Thyroid gland (tissue), 4 donors: ENCODE measurements at regions not wholly inside any gene's neighbourhood (a gene's known extent, or its start where the extent isn't known, plus 50 kb on each side); places are given as distances from the start of the nearest gene placed in this dataset.

Experiments
- DNase-seq, 2 donors: peaks; one replicate each; pipeline ENCODE4 v3.0.0-alpha.2; 2019
- H3K27ac ChIP-seq, 3 donors: fragments of 200-600 bp; sonication (generic); 1 replicate in 2 of 3; 2 replicates in 1 of 3; pipeline ENCODE4 v1.5.1; 2016 to 2019; ENCODE audit warnings: mild to moderate bottlenecking in 1 of 3, moderate library complexity in 1 of 3
- H3K27me3 ChIP-seq: fragments of 200-600 bp; sonication (generic); one replicate; pipeline ENCODE4 v1.5.1; 2019
- H3K36me3 ChIP-seq, 2 donors: fragments of 200-600 bp; sonication (generic); one replicate each; pipeline ENCODE4 v1.5.1; 2016 to 2019
- H3K4me1 ChIP-seq, 2 donors: fragments of 200-600 bp; sonication (generic); one replicate each; pipeline ENCODE4 v1.5.1; 2017 to 2019
- H3K4me3 ChIP-seq, 3 donors: fragments of 200-600 bp; sonication (generic); replicated peaks in 1 of 3; 1 replicate in 2 of 3; 2 replicates in 1 of 3; pipeline ENCODE4 v1.5.1; 2016; ENCODE audit warnings: mild to moderate bottlenecking in 1 of 3
- H3K9me3 ChIP-seq: fragments of 200-600 bp; sonication (generic); one replicate; pipeline ENCODE4 v1.5.1; 2017
- POLR2A ChIP-seq, 2 donors: fragments of 450-650 bp; IDR thresholded peaks; one replicate each; pipeline ENCODE4 v1.6.1; 2017; ENCODE audit warnings: antibody characterized with exemption in 2 of 2, mild to moderate bottlenecking in 2 of 2, moderate library complexity in 1 of 2
- WGBS, 2 donors: methylation state at CpG; one replicate each; pipeline ENCODE4 v1.1.5; 2017; 5-methylcytosine and 5-hydroxymethylcytosine counted together
- intact Hi-C: fragments of 100-400 bp; cut with DNase I; formaldehyde crosslinking; loops from one replicate; pipeline ENCODE4 v1.15.1; 2023
- TF ChIP-seq, protein P1 (sequence below), 6 experiments: fragments of 200-600 bp in 3 of 6; fragments of 450-650 bp in 3 of 6; sonication (generic) in 3 of 6; IDR thresholded peaks; one replicate each; pipeline ENCODE4 v1.5.1; 2016 to 2019; ENCODE audit warnings: antibody characterized with exemption in 6 of 6, mild to moderate bottlenecking in 2 of 6, inconsistent platforms in 1 of 6, moderate library complexity in 1 of 6

DNA sequence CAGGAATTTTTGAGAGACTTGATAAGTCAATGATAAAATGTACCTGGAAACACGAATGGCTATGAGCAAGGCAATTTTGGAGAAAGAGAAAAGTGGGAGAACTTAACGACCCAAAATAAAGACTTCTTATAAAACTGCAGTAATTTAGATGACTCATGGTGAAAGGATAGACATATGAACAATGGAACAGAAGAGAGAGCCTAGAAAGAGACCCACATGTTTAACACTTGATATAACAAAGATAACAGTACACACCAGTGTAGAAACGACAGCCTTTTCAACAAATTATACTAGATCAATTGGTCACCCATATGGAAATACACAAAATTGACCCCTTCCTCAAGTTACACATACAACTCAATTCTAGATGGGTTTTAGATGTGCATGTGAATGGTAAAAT is 117.5 kb upstream of the GALNT2 start:
- DNase-seq = no peak
- H3K9me3 ChIP-seq = no peaks in the 10 kb centered on the region
- no peak overlapping the region for H3K4me3 ChIP-seq
- TF ChIP-seq POLR2A (IDR thresholded peaks at IDR 0.05) = no peak
- TF ChIP-seq, protein P1, sequence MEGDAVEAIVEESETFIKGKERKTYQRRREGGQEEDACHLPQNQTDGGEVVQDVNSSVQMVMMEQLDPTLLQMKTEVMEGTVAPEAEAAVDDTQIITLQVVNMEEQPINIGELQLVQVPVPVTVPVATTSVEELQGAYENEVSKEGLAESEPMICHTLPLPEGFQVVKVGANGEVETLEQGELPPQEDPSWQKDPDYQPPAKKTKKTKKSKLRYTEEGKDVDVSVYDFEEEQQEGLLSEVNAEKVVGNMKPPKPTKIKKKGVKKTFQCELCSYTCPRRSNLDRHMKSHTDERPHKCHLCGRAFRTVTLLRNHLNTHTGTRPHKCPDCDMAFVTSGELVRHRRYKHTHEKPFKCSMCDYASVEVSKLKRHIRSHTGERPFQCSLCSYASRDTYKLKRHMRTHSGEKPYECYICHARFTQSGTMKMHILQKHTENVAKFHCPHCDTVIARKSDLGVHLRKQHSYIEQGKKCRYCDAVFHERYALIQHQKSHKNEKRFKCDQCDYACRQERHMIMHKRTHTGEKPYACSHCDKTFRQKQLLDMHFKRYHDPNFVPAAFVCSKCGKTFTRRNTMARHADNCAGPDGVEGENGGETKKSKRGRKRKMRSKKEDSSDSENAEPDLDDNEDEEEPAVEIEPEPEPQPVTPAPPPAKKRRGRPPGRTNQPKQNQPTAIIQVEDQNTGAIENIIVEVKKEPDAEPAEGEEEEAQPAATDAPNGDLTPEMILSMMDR (IDR thresholded peaks at IDR 0.05) = no peak
- 77 to 82% methylated on average over 3 of the region's 3 CpGs for WGBS, 2 donors
- no peak overlapping the region for H3K27ac ChIP-seq
- H3K4me1 ChIP-seq = no peaks in the 10 kb centered on the region
- intact Hi-C loops = no loop called here
- H3K36me3 ChIP-seq = no peaks in the 10 kb centered on the region
- H3K27me3 ChIP-seq = no peaks in the 10 kb centered on the region

DNA sequence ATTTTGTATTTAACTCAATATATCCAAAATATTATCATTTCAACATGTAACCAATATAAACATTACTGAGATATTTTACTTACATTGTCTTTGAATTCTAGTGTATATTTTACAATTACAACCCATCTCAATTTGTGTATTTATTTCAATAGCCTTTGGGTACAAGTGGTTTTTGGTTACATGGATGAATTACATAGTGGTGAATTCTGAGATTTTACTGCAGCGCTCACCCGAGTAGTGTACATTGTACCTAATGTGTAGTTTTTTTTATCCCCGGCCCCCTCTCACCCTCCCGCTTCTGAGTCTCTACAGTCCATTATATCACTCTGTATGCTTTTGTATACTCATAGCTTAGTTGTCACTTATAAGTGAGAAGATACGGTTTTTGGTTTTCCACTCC is 117.0 kb upstream of the GALNT2 start:
- no peaks in the 10 kb centered on the region for H3K36me3 ChIP-seq
- H3K9me3 ChIP-seq = no peaks in the 10 kb centered on the region
- no peak for DNase-seq
- no peaks in the 10 kb centered on the region for H3K27me3 ChIP-seq
- intact Hi-C loops = no loop called here
- no peak overlapping the region for H3K27ac ChIP-seq
- H3K4me3 ChIP-seq = no peak overlapping the region
- no peaks in the 10 kb centered on the region for H3K4me1 ChIP-seq
- no peak for TF ChIP-seq POLR2A (IDR thresholded peaks at IDR 0.05)
- TF ChIP-seq, protein P1 (IDR thresholded peaks at IDR 0.05) = no peak
- 87 to 89% methylated on average over 5 of the region's 5 CpGs for WGBS, 2 donors

DNA sequence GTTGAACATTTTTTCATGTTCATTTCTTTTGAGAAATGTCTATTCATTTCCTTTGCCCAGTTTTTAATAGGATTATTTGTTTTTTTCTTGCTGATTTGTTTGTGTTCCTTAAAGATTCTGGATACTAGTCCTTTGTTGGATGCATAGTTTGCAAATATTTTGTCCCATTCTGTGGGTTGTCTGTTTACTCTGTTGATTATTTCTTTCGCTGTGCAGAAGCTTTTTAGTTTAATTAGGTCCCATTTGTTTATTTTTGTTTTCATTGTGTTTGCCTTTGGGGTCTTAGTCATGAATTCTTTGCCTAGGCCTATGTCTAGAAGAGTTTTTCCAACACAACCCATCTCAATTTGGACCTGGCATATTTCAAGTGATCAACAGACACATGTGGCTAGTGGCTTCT is 116.1 kb upstream of the GALNT2 start:
- 33 to 81% methylated on average over 1 of the region's 1 CpG for WGBS, 2 donors
- intact Hi-C loops = no loop called here
- DNase-seq = no peak

DNA sequence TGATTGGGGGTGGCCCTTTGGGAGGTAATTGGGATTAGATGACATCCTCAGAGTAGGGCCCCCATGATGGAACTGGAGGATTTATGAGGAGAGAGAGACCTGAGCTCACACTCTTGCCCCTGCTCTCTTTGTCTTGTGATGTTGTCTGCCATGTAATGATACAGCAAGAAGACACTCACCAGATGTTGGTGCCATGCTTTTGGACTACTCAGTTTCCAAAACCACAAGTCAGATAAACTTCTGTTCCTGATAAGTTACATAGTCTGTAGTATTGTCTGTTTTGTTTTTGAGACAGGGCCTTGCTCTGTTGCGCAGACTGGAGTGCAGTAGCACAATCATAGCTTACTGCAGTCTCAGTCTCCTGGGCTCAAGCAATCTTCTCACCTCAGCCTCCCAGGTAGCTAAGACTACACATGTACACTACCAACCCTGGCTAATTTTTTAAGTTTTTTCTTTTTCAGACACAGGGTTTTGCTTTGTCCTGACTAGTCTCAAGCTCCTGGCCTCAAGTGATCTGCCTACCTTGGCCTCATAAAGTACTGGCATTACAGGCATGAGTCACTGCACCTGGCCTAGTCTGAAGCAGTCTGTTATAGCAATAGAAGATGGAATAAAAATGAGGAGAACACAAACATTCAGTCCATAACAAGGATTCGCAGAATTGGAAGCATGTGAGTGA is 115.0 kb upstream of the GALNT2 start:
- H3K9me3 ChIP-seq = no peaks in the 10 kb centered on the region
- H3K4me3 ChIP-seq = no peak overlapping the region
- H3K27me3 ChIP-seq = no peaks in the 10 kb centered on the region
- no peak for DNase-seq
- no peak for TF ChIP-seq POLR2A (IDR thresholded peaks at IDR 0.05)
- TF ChIP-seq, protein P1 (IDR thresholded peaks at IDR 0.05) = no peak
- no peaks in the 10 kb centered on the region for H3K4me1 ChIP-seq
- no peaks in the 10 kb centered on the region for H3K36me3 ChIP-seq
- 97% methylated on average over 2 of the region's 2 CpGs for WGBS, 2 donors
- intact Hi-C loops = no loop called here
- no peak overlapping the region for H3K27ac ChIP-seq

More for the DNA sequence above, 116.1 kb upstream of the GALNT2 start:
- Histone ChIP-seq H3K27ac (no peak overlapping the region), H3K9me3 (no peaks in the 10 kb centered on the region), H3K36me3 (no peaks in the 10 kb centered on the region), H3K4me1 (no peaks in the 10 kb centered on the region), H3K4me3 (no peak overlapping the region), H3K27me3 (no peaks in the 10 kb centered on the region)
- TF ChIP-seq, protein P1 (IDR thresholded peaks at IDR 0.05) = no peak
- TF ChIP-seq POLR2A (IDR thresholded peaks at IDR 0.05) = no peak

DNA sequence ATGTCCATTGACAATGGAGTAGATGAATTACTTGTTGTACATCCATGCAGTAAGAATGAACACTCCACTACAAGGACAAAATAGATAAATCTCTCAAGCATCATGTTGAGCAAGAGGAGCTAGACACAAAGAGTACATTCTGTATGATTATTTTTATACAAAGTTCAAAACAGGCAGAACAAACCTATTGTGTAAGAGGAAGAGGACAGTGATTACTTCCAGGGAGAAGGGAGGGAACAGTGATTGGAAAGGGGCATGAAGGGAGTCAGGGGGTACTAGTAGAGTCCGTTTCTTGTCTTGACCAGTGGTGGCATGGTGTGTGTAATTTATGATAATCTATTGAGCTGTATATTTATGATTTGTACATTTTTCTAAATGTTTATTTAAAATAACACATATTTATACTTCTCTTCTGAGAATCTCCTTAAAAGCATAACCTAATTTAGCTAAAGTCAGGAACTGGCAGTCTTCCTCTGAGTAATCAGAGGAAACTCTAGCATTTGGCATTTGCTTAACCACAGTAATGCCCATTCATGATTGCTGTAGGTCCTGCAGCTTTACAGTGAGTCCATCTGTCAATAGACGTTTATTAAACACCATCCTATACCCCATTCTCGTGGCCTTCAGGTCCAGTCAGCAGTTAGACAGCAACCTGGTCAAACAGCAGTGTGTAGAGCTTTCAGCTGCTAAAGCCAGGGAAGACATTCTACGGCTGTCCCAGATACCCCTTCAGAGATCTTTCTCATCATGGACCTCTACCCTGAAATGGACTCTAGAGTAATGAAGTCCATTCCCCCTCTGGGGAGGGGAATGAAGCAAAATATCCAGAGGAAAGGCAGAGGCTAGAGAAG is 114.1 kb upstream of the GALNT2 start:
- no peaks in the 10 kb centered on the region for H3K9me3 ChIP-seq
- WGBS, 2 donors = 85 to 91% methylated on average over 4 of the region's 4 CpGs
- no peaks in the 10 kb centered on the region for H3K27me3 ChIP-seq
- no peaks in the 10 kb centered on the region for H3K36me3 ChIP-seq
- H3K27ac ChIP-seq = no peak overlapping the region
- H3K4me3 ChIP-seq = no peak overlapping the region
- H3K4me1 ChIP-seq = no peaks in the 10 kb centered on the region
- intact Hi-C loops = no loop called here
- TF ChIP-seq, protein P1 (IDR thresholded peaks at IDR 0.05) = no peak
- no peak for TF ChIP-seq POLR2A (IDR thresholded peaks at IDR 0.05)
- DNase-seq = no peak
